ENCODE measurements at regions not wholly inside any gene's neighbourhood (a gene's known extent, or its start where the extent isn't known, plus 50 kb on each side); places are given as distances from the start of the nearest gene placed in this dataset.

- Mint-ChIP-seq H3K36me3 (ENCODE audit: unreplicated experiment) (no peaks in the 10 kb centered on the region), H3K9me3 (ENCODE audit: unreplicated experiment) (no peaks in the 10 kb centered on the region), H3K4me1 (ENCODE audit: low read depth, unreplicated experiment) (no peaks in the 10 kb centered on the region), H3K27me3 (ENCODE audit: unreplicated experiment) (no peaks in the 10 kb centered on the region), H3K4me3 (ENCODE audit: unreplicated experiment) (no peak overlapping the region), H3K27ac (ENCODE audit: unreplicated experiment) (no peak overlapping the region)
- no peak for TF ChIP-seq CTCF (IDR thresholded peaks at IDR 0.05; ENCODE audit: partially characterized antibody, unreplicated experiment)
- no peak for DNase-seq
These were observed 59.1 kb upstream of the ALDH1A1 start for GRCh38 chr9:73011956-73012355.

GRCh38 chr9:73011181-73011750, 58.4 kb upstream of the ALDH1A1 start:
- no peaks in the 10 kb centered on the region for H3K9me3 Mint-ChIP-seq (ENCODE audit: unreplicated experiment)
- no peak overlapping the region for H3K4me3 Mint-ChIP-seq (ENCODE audit: unreplicated experiment)
- H3K36me3 Mint-ChIP-seq (ENCODE audit: unreplicated experiment) = no peaks in the 10 kb centered on the region
- no peak for DNase-seq
- H3K27ac Mint-ChIP-seq (ENCODE audit: unreplicated experiment) = no peak overlapping the region
- no peaks in the 10 kb centered on the region for H3K4me1 Mint-ChIP-seq (ENCODE audit: low read depth, unreplicated experiment)
- no peaks in the 10 kb centered on the region for H3K27me3 Mint-ChIP-seq (ENCODE audit: unreplicated experiment)
- no peak for TF ChIP-seq CTCF (IDR thresholded peaks at IDR 0.05; ENCODE audit: partially characterized antibody, unreplicated experiment)

- Mint-ChIP-seq H3K27me3 (ENCODE audit: unreplicated experiment) (no peaks in the 10 kb centered on the region), H3K4me3 (ENCODE audit: unreplicated experiment) (no peak overlapping the region), H3K36me3 (ENCODE audit: unreplicated experiment) (no peaks in the 10 kb centered on the region), H3K27ac (ENCODE audit: unreplicated experiment) (no peak overlapping the region), H3K9me3 (ENCODE audit: unreplicated experiment) (no peaks in the 10 kb centered on the region), H3K4me1 (ENCODE audit: low read depth, unreplicated experiment) (no peaks in the 10 kb centered on the region)
- DNase-seq = no peak
- no peak for TF ChIP-seq CTCF (IDR thresholded peaks at IDR 0.05; ENCODE audit: partially characterized antibody, unreplicated experiment)
These were observed 56.9 kb upstream of the ALDH1A1 start for GRCh38 chr9:73009649-73010288.

GRCh38 chr9:73007966-73008672, 55.3 kb upstream of the ALDH1A1 start:
- no peak for DNase-seq

More at GRCh38 chr9:73007966-73008672, 55.3 kb upstream of the ALDH1A1 start:
- Mint-ChIP-seq H3K4me1 (ENCODE audit: low read depth, unreplicated experiment) (no peaks in the 10 kb centered on the region), H3K27me3 (ENCODE audit: unreplicated experiment) (peaks cover 2% of the 10 kb centered on the region), H3K36me3 (ENCODE audit: unreplicated experiment) (no peaks in the 10 kb centered on the region), H3K4me3 (ENCODE audit: unreplicated experiment) (no peak overlapping the region), H3K27ac (ENCODE audit: unreplicated experiment) (no peak overlapping the region), H3K9me3 (ENCODE audit: unreplicated experiment) (peaks cover 1% of the 10 kb centered on the region)
- no peak for TF ChIP-seq CTCF (IDR thresholded peaks at IDR 0.05; ENCODE audit: partially characterized antibody, unreplicated experiment)
